ENCODE measurements at regions not wholly inside any gene's neighbourhood (a gene's known extent, or its start where the extent isn't known, plus 50 kb on each side); places are given as distances from the start of the nearest gene placed in this dataset.
"Not testable (repeated sequence)": the region's sequence is repeated elsewhere in the genome, so short reads cannot be mapped to it uniquely, and the experiment has no call there.

DNA sequence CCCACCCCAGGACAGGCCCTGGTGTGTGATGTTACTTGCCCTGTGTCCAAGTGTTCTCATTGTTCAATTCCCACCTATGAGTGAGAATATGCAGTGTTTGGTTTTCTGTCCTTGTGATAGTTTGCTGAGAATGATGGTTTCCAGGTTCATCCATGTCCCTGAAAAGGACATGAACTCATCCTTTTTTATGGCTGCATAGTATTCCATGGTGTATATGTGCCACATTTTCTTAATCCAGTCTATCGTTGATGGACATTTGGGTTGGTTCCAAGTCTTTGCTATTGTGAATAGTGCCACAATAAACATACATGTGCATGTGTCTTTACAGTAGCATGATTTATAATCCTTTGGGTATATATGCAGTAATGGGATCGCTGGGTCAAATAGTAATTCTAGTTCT, 340.2 kb upstream of the MEIS1 start:
- not testable (repeated sequence) for DNase-seq

DNA sequence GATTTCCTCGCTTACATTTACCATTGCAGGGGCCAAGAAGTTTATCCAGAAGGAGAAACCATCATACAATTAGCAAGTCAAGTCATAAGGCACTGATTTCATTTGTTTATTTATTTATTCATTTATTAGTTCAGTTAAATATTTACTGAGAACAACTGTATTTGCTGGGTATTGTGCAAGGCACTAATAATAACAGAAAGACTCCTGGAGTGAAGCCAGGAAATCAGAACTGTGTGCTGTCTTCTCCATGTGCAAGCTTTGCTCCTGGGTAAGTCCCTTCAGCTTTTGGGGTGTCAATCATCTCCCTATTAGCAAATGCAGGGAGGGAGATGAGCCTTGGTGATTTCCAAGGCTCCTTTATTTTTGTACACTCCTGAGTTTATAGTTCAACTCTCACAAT, 341.6 kb upstream of the MEIS1 start:
- DNase-seq: no peak

- no peak for DNase-seq
Measured at GRCh38 chr2:66084948-66085590, 349.9 kb upstream of the MEIS1 start.

- DNase-seq: no peak
Measured at GRCh38 chr2:66082581-66082980, 352.3 kb upstream of the MEIS1 start.

DNA sequence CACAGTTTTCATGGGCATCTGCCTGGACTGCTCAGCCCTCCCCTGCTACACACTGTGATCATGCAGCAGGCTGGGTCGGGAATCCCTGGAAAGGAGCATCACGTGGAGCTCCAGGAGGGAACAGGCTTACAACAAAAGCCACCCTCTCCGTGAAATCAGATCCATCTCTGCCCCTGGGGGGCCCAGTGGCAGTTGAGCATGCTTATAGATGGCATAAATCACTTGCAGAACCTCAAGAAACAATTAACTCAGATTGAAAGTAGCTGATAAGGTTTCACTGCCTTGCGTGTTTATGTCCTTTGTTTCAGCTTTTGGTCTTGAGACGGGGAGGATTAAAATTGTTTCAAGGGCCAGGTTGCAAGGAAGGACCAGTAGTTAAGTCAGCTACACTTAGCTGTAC, 354.8 kb upstream of the MEIS1 start:
- DNase-seq: no peak

DNA sequence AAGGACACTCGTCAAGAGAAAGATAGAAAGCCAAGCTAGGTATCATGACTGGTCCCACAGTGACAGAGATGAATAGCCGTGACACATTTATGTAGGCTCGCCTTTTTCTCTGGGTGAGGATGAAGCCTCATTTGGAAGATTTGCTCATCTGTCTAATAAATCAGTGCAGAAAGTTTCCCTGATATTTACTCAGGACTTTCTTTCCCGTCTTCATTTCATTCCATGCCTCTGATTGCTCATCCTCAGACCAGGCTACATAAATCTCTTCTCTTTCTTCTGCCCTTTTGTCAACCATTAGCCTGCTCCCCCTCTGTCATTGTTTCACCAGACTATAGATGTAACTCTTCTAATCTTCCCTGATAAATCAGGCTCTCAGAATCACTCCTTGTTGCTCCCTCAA, 361.8 kb upstream of the MEIS1 start:
- no peak for DNase-seq

DNA sequence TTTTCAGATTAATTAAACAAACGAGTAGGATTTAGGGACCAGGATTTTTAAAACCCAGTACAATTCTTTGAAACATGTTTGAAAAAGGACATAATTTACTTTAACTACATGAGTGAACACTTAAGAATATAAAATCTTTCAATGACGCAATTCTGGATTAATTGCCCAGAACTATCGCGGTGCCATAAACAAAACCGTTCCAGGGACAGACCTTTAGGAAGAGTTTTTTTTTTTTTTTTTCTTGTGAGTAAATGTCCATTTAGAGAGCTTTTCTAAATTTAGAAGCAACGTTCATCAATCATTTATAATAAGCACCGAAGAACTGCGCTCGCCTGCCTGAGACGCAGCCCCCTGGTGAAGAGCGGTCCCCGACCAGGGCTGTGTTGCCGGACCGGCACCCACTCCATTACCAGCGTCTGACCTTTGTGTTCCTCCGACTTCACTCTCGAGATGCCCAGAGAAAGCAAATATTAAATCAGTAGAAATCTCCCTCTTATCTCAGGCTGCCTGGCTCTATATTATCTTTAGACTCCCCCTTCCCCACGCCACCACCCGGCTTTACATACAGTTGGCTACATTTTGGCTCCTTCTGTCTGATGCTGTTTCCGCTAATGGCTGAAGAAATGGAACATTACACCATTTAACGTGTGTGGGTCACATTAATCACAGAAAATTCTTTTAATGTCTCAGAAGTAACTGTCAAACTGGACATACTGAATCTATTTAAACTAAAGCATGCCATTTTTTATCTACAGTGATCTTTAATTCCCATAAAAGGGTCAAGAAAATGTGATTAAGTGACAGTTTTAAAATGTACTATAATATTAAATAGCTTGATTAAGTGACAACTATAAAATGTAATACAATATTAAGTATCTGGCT, 364.0 kb upstream of the MEIS1 start:
- DNase-seq: no peak

- no peak for DNase-seq
Measured at GRCh38 chr2:66069937-66070720, 364.8 kb upstream of the MEIS1 start.

- DNase-seq: no peak
Measured at GRCh38 chr2:66066032-66066431, 368.9 kb upstream of the MEIS1 start.

DNA sequence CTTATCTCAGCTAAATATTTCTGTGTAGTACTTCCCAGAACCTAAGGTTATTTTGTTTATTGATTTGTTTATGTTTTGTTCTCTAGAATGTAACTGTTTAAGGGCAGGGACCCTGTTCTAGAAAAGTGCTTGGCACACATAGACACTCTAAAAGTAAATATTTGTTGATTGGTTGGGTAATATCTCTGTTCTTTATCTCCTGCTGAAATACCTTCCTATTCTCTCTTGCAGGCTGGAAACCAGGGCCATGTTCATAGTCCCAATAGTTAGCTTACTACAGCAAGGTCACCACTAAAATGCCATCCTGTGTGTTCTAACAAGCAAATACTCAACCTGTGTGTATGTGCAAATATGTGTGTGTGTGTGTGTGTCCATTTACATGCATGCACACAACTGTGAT, 375.6 kb upstream of the MEIS1 start:
- no peak for DNase-seq

DNA sequence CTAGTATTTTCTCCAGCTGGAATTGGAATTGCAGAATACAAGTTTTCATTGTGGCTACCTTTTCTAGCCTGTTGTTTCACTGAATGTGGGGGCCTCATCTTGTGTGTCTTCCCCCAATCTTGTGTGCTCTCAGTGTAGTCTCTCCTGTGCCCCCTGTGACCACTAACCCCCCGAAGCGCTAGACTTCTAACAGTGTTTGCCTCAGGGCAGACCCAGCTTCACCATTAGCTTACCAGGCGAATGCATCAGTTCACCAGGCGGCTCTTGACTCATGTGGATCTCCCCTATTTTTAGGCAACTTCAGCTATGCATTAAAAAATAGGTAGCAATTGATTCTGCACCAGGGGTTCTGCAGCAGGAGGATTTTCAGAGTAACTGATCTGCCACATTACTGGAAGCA, 376.2 kb upstream of the MEIS1 start:
- no peak for DNase-seq

- no peak for DNase-seq
Measured at GRCh38 chr2:66057844-66058243, 377.1 kb upstream of the MEIS1 start.

DNA sequence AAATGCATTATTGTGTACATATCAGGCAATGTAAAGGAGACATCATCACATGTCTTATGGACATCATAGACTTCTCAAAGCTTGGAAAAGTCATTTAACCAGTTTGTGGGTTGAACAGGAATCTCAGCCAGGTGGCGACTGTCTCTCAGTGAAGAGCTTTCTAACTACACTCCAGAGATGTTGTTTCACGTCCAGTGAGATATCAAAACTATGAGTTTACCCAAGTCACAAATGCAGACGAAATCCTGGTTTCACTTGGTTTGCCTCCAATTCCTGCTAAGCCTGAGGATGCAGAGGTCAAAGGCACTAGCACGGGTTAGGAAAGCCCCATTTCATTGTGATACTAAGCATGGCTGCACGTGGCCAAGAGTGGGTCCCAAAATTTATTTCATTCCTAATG, 384.5 kb upstream of the MEIS1 start:
- no peak for DNase-seq

DNA sequence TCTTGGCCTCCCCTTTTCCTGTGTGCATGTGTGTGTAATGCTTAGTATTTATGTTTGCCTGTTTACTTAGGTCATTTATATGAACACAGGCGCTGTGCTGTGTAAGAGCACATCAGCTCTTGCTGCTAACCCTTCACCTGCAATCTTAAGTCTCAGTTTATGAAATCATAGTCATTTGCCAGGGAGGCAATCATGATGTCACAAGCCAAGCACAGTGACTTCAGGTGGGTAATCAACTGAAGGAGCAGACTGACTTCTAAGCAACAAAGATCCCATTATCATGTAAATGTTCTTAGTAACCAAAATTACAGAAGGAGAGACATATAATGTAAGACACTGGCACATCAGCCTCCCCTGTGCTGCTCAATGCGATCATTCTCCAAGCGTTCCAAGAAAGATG, 386.3 kb upstream of the MEIS1 start:
- no peak for DNase-seq

DNA sequence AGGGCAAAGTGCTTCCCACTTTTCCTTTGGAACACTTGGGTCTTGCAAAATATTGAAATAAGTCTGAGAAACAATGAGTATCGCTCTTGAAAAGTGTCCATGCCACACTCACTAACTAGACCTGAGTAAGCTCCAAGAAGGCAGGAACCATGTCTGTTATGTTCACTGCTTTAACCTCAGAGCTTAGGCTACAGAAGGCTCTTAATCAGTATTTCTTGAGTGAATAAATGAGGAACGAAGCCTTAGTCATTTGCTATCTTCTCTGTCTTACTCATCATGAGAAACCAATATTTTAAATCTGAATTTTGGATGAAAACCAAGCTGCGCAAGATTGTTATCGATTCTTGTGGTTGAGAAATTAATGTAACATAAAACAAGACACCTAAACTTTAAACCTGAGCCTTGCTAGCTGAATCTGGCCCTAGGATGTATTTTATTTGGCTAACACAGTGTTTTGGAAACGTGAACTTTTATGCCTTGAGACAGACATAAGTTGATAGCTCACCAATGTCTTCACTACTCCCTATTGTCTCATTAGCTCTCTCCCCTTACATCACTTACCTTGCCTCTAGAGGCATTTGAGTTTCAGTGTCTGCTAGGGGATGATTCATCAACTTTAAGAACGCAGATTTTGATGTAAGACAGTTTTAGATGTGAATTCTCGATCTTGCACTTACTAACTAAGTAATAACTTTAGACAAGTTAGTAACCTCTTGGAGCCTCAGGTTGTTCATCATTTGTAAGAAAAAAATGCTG, 392.8 kb upstream of the MEIS1 start:
- DNase-seq: no peak

GRCh38 chr2:66036948-66037347, 398.0 kb upstream of the MEIS1 start:
- DNase-seq: no peak

GRCh38 chr2:66034467-66034866, 400.5 kb upstream of the MEIS1 start:
- DNase-seq: no peak

- no peak for DNase-seq
Measured at GRCh38 chr2:66032226-66032775, 402.6 kb upstream of the MEIS1 start.

GRCh38 chr2:66031236-66031635, 403.7 kb upstream of the MEIS1 start:
- no peak for DNase-seq

GRCh38 chr2:66030553-66030952, 404.4 kb upstream of the MEIS1 start:
- DNase-seq: no peak

GRCh38 chr2:66024391-66024790, 410.5 kb upstream of the MEIS1 start:
- no peak for DNase-seq

DNA sequence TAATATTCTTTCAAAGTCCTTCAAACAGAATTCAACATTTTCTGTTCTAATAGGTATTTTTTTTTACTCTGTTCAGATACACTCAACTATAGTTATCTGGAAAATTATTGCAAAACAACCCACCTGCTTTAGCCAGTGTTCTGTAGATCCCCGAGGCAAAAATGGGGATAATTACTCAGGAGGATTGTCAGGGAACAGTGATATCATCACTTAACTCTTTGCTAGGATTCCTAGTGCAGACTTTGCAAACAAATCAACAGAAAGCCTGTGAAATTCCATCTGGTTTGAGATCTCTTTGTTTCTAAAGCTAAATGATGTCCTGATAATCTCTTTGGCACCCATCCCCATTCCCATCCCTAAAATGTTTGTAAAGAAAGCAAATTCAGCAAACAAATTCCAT, 413.6 kb upstream of the MEIS1 start:
- no peak for DNase-seq

- no peak for DNase-seq
Measured at GRCh38 chr2:66017763-66018162, 417.2 kb upstream of the MEIS1 start.

Data from stimulated activated CD4-positive, alpha-beta T cell treated with anti-CD3 and anti-CD28 coated beads, Interleukin-4, amount 100 ng/mL, for 24 hours (primary cell).